ENCODE measurements at regions not wholly inside any gene's neighbourhood (a gene's known extent, or its start where the extent isn't known, plus 50 kb on each side); places are given as distances from the start of the nearest gene placed in this dataset.

GRCh38 chr11:106216281-106216680 is 138.8 kb downstream of the AASDHPPT start:
- DNase-seq (ENCODE audit: low read depth), result no peak

- no peak for DNase-seq (ENCODE audit: low read depth)
Observed at GRCh38 chr11:106217456-106217855, 140.0 kb downstream of the AASDHPPT start.

- DNase-seq (ENCODE audit: low read depth), result no peak
Observed at GRCh38 chr11:106218106-106218505, 140.6 kb downstream of the AASDHPPT start.

- DNase-seq (ENCODE audit: low read depth), result no peak
Observed at GRCh38 chr11:106222626-106223025, 145.2 kb downstream of the AASDHPPT start.

GRCh38 chr11:106224172-106224571 is 146.7 kb downstream of the AASDHPPT start:
- no peak for DNase-seq (ENCODE audit: low read depth)

- no peak for DNase-seq (ENCODE audit: low read depth)
Observed at GRCh38 chr11:106228996-106229395, 151.5 kb downstream of the AASDHPPT start.

GRCh38 chr11:106231591-106231990 is 154.1 kb downstream of the AASDHPPT start:
- no peak for DNase-seq (ENCODE audit: low read depth)

GRCh38 chr11:106233191-106233590 is 155.7 kb downstream of the AASDHPPT start:
- no peak for DNase-seq (ENCODE audit: low read depth)

GRCh38 chr11:106234794-106235193 is 157.3 kb downstream of the AASDHPPT start:
- DNase-seq (ENCODE audit: low read depth), result no peak

- DNase-seq (ENCODE audit: low read depth), result no peak
Observed at GRCh38 chr11:106236295-106236694, 158.8 kb downstream of the AASDHPPT start.

GRCh38 chr11:106238704-106239360 is 161.4 kb downstream of the AASDHPPT start:
- no peak for DNase-seq (ENCODE audit: low read depth)

GRCh38 chr11:106241601-106242257 is 164.3 kb downstream of the AASDHPPT start:
- DNase-seq (ENCODE audit: low read depth), result no peak

GRCh38 chr11:106242718-106243415 is 165.4 kb downstream of the AASDHPPT start:
- no peak for DNase-seq (ENCODE audit: low read depth)

- DNase-seq (ENCODE audit: low read depth), result no peak
Observed at GRCh38 chr11:106246495-106246894, 169.0 kb downstream of the AASDHPPT start.

- DNase-seq (ENCODE audit: low read depth), result no peak
Observed at GRCh38 chr11:106249617-106250239, 172.3 kb downstream of the AASDHPPT start.

- no peak for DNase-seq (ENCODE audit: low read depth)
Observed at GRCh38 chr11:106262852-106263251, 185.4 kb downstream of the AASDHPPT start.

- no peak for DNase-seq (ENCODE audit: low read depth)
Observed at GRCh38 chr11:106263527-106263926, 186.1 kb downstream of the AASDHPPT start.

GRCh38 chr11:106271086-106271485 is 193.6 kb downstream of the AASDHPPT start:
- DNase-seq (ENCODE audit: low read depth), result no peak

GRCh38 chr11:106271686-106272085 is 194.2 kb downstream of the AASDHPPT start:
- DNase-seq (ENCODE audit: low read depth), result no peak

GRCh38 chr11:106275151-106275550 is 197.7 kb downstream of the AASDHPPT start:
- DNase-seq (ENCODE audit: low read depth), result no peak

- DNase-seq (ENCODE audit: low read depth), result no peak
Observed at GRCh38 chr11:106276126-106276525, 198.7 kb downstream of the AASDHPPT start.

GRCh38 chr11:106276859-106277436 is 199.5 kb downstream of the AASDHPPT start:
- DNase-seq (ENCODE audit: low read depth), result peak; percentile 20

Data from fibroblast of the conjunctiva (primary cell).